ENCODE measurements at regions not wholly inside any gene's neighbourhood (a gene's known extent, or its start where the extent isn't known, plus 50 kb on each side); places are given as distances from the start of the nearest gene placed in this dataset.
A peak's percentile ranks its signal among the peaks of the same experiment; 100 is the strongest.

DNA sequence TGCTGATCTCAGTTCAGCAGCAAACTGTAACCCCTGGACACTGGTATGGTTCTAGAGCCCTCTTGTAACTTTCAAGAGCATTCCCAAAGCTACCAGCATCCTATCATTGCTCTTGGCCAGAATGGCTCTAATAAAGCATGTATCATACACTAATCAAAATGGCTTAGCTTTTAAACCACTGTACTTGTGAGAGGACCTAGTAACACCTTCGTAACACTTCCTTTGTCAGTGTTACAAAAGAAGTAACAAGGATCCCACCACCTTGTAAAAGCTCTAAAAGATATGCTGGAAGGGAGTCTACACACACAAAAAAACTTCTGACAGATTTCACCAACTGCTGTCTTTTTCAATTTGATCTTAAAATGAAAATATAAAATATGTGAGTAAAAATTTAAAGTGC, 144.7 kb downstream of the ALOX5 start:
- Histone ChIP-seq H2AFZ (ENCODE audit: control insufficient read depth, low read depth, low read length) (no peak overlapping the region), H4K20me1 (ENCODE audit: control insufficient read depth, insufficient read depth) (no peaks in the 10 kb centered on the region), H3K4me1 (ENCODE audit: control insufficient read depth, insufficient read depth, low read length) (no peaks in the 10 kb centered on the region), H3K9ac (ENCODE audit: control insufficient read depth, insufficient read depth, low read length) (no peak overlapping the region), H3K36me3 (ENCODE audit: control insufficient read depth in 2 of 2, insufficient read depth in 2 of 2, low read length in 1 of 2) (no peaks in the 10 kb centered on the region), H3K27me3 (replicated peaks in 1 of 2; ENCODE audit: control insufficient read depth in 2 of 2, insufficient read depth in 2 of 2, low read length in 1 of 2) (no peaks in the 10 kb centered on the region), H3K27ac (ENCODE audit: control insufficient read depth, insufficient read depth) (no peak overlapping the region), H3K9me3 (replicated peaks; ENCODE audit: control insufficient read depth, insufficient read depth, low read length) (no peaks in the 10 kb centered on the region), H3K4me3 (no peak overlapping the region), H3K79me2 (ENCODE audit: control insufficient read depth, insufficient read depth, low read length) (no peaks in the 10 kb centered on the region), H3K4me2 (ENCODE audit: control insufficient read depth, insufficient read depth) (no peak overlapping the region)
- 94% methylated on average over 1 of the region's 1 CpG for WGBS (ENCODE audit: insufficient coverage, insufficient replicate concordance, low lambda C conversion rate, missing lambda C conversion rate)
- ChIA-PET CTCF (interaction anchor here (0.5 kb wide), 1 partner anchor 96 kb away, joined by 7 read pairs; no protein-coding TSS in a partner anchor), RAD21 (ENCODE audit: unreplicated experiment) (no interaction called here), SMC1A (ENCODE audit: uncharacterized antibody, unreplicated experiment) (interaction anchor here (0.6 to 1.2 kb wide), 2 partner anchors 83 to 154 kb away, joined by 3 read pairs; partner anchors contain the start of gene ZFAND4), POLR2A (no interaction called here)
- in situ Hi-C loops (cut with MboI) = no loop called here
- FAIRE-seq (no peak), ATAC-seq (no peak), DNase-seq (ENCODE audit: low read depth, low spot score) (no peak)
- intact Hi-C loops (cut with micrococcal nuclease; ENCODE audit: unreplicated experiment) = no loop called here
- no TSS peak for BruUV-seq (replicated peaks)
- TF ChIP-seq ZBED1 (IDR thresholded peaks at IDR 0.05; ENCODE audit: borderline replicate concordance) = no peak
- no peak for TF ChIP-seq JUND (IDR thresholded peaks at IDR 0.05; ENCODE audit: low read depth, low read length)
- no peak for TF ChIP-seq EED (IDR thresholded peaks at IDR 0.05; ENCODE audit: low read depth)

DNA sequence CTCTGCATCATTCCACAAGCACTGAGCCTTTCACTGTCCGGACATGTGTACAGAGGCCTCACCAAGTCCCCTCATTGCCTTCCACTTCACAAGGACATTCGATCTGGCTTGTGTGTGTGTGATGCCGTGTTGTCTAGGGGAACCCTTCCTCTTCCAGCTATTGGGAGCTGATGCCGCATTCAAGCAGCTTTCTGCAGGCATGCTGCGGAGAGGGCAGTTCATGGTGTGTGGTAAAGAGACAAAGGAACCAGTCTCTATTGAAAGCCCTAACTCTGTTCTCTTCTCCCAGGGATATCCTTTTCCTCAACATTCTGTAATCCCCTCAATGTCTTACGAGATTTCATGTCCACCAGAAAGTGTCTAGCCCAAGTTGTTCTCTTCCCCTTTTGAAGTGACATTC, 141.6 kb downstream of the ALOX5 start:
- FAIRE-seq (no peak), ATAC-seq (no peak), DNase-seq (ENCODE audit: low read depth, low spot score) (no peak)
- 98% methylated on average over 6 of the region's 6 CpGs for WGBS (ENCODE audit: insufficient coverage, insufficient replicate concordance, low lambda C conversion rate, missing lambda C conversion rate)
- no peaks in the 10 kb centered on the region for H3K27me3 ChIP-seq (replicated peaks in 1 of 2; ENCODE audit: control insufficient read depth in 2 of 2, insufficient read depth in 2 of 2, low read length in 1 of 2)
- no peak for TF ChIP-seq ZNF274 (IDR thresholded peaks at IDR 0.05; ENCODE audit: insufficient read depth, insufficient read length)
- no peak for TF ChIP-seq SREBF1 (IDR thresholded peaks at IDR 0.05; ENCODE audit: low read length)
- TF ChIP-seq JUNB (IDR thresholded peaks at IDR 0.05) = no peak
- TF ChIP-seq EGR1 (IDR thresholded peaks at IDR 0.05; ENCODE audit: borderline replicate concordance in 1 of 2, low read depth in 2 of 2, low read length in 2 of 2) = no peak
- TF ChIP-seq, protein P1, sequence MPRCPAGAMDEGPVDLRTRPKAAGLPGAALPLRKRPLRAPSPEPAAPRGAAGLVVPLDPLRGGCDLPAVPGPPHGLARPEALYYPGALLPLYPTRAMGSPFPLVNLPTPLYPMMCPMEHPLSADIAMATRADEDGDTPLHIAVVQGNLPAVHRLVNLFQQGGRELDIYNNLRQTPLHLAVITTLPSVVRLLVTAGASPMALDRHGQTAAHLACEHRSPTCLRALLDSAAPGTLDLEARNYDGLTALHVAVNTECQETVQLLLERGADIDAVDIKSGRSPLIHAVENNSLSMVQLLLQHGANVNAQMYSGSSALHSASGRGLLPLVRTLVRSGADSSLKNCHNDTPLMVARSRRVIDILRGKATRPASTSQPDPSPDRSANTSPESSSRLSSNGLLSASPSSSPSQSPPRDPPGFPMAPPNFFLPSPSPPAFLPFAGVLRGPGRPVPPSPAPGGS (IDR thresholded peaks at IDR 0.05; ENCODE audit: borderline replicate concordance, insufficient read depth, low read depth, low read length, poor library complexity, severe bottlenecking) = no peak
- no peak for TF ChIP-seq NFYA (IDR thresholded peaks at IDR 0.05; ENCODE audit: borderline replicate concordance, low read depth, low read length)
- H2AFZ ChIP-seq (ENCODE audit: control insufficient read depth, low read depth, low read length) = no peak overlapping the region
- no peaks in the 10 kb centered on the region for H3K9me3 ChIP-seq (replicated peaks; ENCODE audit: control insufficient read depth, insufficient read depth, low read length)
- H4K20me1 ChIP-seq (ENCODE audit: control insufficient read depth, insufficient read depth) = no peaks in the 10 kb centered on the region
- no peaks in the 10 kb centered on the region for H3K79me2 ChIP-seq (ENCODE audit: control insufficient read depth, insufficient read depth, low read length)
- H3K4me3 ChIP-seq = no peak overlapping the region
- no peak overlapping the region for H3K27ac ChIP-seq (ENCODE audit: control insufficient read depth, insufficient read depth)
- no peaks in the 10 kb centered on the region for H3K36me3 ChIP-seq (ENCODE audit: control insufficient read depth in 2 of 2, insufficient read depth in 2 of 2, low read length in 1 of 2)
- BruUV-seq (replicated peaks) = TSS peak; percentile 34
- CTCF ChIA-PET = no interaction called here
- RAD21 ChIA-PET (ENCODE audit: unreplicated experiment) = no interaction called here
- in situ Hi-C loops (cut with MboI) = no loop called here
- no peak overlapping the region for H3K9ac ChIP-seq (ENCODE audit: control insufficient read depth, insufficient read depth, low read length)
- SMC1A ChIA-PET (ENCODE audit: uncharacterized antibody, unreplicated experiment) = interaction anchor here (1.2 kb wide), 1 partner anchor 43 kb away, joined by 3 read pairs; no protein-coding TSS in a partner anchor
- intact Hi-C loops (cut with micrococcal nuclease; ENCODE audit: unreplicated experiment) = no loop called here
- no peak overlapping the region for H3K4me2 ChIP-seq (ENCODE audit: control insufficient read depth, insufficient read depth)
- POLR2A ChIA-PET = no interaction called here
- no peaks in the 10 kb centered on the region for H3K4me1 ChIP-seq (ENCODE audit: control insufficient read depth, insufficient read depth, low read length)

All from GM12878 (cell line).